ENCODE measurements at regions not wholly inside any gene's neighbourhood (a gene's known extent, or its start where the extent isn't known, plus 50 kb on each side); places are given as distances from the start of the nearest gene placed in this dataset.

GRCh38 chr2:147547440-147547839 lies 297.4 kb upstream of the ACVR2A start:
- no peak for TF ChIP-seq CTCF (conservative IDR thresholded peaks at IDR 0.05; ENCODE audit: low read depth, low read length)
- no peak for TF ChIP-seq EZH2 (IDR thresholded peaks at IDR 0.05; ENCODE audit: low read length, unreplicated experiment)

All from PC-3 (cell line).